Stimulated activated CD8-positive, alpha-beta memory T cell treated with anti-CD3 and anti-CD28 coated beads, Interleukin-15, amount 100 ng/mL, for 4 hours (primary cell): ENCODE measurements at regions not wholly inside any gene's neighbourhood (a gene's known extent, or its start where the extent isn't known, plus 50 kb on each side); places are given as distances from the start of the nearest gene placed in this dataset.

ENCODE experiments used
- DNase-seq, 2 donors: peaks; one replicate each; pipeline ENCODE4 v3.0.0-alpha.2; 2020; ENCODE audit warnings: low read depth in 2 of 2

DNA sequence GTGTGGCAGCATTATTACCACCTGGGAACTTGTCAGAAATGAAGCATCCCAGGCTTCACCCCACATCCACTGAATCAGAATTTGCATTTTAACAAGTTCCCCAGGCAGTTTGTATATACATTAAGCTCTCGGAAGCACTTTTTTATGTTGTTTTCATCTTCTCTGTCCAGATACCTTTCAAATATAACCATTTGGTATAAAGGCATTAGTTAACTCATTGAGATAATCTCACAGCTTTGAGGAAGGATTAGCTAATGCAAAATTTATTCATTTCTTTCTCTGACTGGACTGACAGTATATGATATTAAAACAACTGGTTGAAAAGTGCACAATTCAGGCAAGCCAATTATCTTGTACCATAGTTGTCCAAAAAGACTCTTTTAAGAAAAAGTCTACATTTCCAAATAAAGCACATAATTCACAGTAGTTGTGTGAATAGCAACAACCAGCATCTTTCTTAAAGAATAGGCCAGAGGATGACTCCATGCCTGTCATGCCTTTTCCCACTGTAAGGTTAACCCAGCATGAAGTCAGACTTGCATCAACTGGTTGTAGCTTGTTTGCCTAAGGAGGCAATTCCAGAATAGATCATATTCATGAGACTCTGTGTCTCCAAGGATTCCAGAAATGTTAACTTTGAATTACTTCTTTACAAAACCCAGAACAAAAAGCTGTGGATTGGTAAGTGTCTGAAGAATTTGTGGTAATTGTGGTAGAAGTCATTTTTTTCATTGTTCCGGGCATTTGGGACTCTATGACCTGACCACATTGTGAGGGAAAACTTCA is 254.3 kb upstream of the SESN3 start:
- DNase-seq, result no peak

DNA sequence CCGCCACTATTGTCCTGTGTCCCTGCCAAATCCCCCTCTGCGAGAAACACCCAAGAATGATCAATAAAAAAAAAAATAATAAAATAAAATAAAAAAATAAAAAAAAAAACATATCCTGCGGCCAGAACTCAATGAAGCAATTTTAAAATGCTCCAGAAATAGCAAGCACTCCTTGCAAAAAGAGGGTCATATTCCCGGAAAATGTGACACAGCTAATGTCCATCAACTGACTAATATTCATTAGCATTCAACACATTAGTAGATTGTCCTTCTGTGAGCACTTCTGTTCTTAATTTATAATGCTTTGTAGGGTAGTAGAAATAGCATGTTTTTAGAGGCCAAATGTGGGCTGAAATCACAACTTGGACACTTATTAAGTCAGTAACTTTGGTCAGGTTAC is 252.3 kb upstream of the SESN3 start:
- DNase-seq, result no peak

DNA sequence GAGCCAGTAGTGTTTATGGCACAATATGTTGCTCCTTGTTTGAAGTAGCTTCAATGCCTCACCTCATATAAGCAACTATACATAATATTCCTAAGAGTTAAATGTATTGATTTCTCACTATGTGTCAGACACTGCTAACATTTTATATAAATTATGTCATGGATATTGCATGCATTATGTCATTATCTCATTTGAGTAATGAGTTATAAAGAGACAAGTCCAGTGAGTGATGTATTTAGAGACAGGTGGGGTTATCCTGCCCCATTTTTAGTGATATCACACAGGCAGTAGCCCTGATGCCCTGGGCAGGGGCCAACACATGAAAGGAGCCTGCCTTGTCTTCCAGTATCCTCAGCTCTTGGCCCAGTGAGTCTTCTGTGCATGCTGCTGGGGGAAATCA is 247.0 kb upstream of the SESN3 start:
- DNase-seq, result no peak

GRCh38 chr11:95469258-95469657 is 238.3 kb upstream of the SESN3 start:
- no peak for DNase-seq

DNA sequence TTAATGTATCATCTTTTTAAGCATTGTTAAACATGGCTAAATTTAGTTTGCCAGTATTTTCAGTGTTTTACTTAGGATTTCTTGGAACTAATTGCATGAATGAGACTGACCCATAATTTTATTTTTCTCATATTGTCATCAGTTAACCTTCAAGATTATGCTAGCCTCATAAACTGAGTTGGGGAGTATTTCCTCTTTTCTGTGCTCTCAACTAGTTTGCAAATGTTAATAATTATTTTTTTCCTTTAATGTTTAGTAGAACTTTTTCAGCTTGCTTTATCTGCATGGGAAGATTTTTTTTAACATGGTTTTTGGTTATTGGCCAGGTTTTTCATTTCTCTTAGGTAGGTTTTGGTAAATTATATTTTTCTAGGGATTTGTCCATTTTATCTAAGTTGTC is 235.4 kb upstream of the SESN3 start:
- no peak for DNase-seq

GRCh38 chr11:95465887-95466286 is 234.9 kb upstream of the SESN3 start:
- DNase-seq, result no peak

GRCh38 chr11:95461858-95462257 is 230.9 kb upstream of the SESN3 start:
- DNase-seq, result no peak

DNA sequence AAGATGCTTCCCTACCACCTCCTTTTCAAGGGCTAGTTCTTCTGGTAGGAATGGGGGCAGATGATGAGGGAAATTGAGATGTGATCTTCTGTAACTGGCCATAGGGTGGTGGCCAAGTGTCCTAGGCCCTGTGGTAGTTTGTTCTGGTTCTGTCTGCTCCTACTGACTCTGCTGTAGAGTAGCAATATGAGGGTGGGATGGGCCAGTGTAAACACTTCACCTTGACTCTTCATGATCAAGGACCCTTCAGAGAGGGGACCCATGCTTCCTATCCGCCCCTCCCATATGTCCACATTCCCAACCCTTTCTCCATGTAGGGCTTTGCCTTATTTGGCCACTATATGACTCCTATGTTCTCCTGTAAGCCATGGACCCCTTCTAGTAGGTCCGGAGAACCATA is 230.3 kb upstream of the SESN3 start:
- DNase-seq, result no peak

- DNase-seq, result no peak
These were observed 228.5 kb upstream of the SESN3 start for GRCh38 chr11:95459291-95460042.

GRCh38 chr11:95456714-95457491 is 225.9 kb upstream of the SESN3 start:
- DNase-seq, result no peak

- no peak for DNase-seq
These were observed 224.4 kb upstream of the SESN3 start for GRCh38 chr11:95455228-95455970.

DNA sequence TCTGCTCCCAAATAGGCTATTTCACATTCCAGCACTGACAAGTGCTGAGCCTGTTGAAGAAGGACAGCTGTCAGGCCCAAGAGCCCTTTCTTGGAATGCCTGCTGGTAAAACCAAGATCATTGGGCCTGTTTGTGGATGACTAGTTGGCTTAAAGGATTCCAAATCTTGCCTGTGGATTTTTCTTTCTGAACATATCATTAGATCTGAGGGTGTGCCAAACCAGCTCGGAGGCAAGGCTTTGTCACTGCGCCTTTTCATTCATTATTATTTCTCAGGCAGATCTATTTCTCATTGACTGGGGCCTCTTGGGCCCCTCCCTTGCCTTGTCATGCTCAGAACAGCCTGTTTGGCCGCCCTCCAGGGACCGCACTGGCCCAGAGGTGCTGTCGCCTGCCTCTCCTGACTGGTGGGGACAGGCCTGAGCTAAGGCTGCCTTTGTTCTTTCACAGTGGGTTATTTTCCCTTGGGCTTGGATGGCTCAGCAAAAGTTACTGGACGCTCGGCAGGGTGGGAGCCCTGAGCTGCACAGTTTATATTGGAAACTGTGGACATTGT is 222.7 kb upstream of the SESN3 start:
- no peak for DNase-seq

GRCh38 chr11:95451682-95452081 is 220.7 kb upstream of the SESN3 start:
- no peak for DNase-seq

DNA sequence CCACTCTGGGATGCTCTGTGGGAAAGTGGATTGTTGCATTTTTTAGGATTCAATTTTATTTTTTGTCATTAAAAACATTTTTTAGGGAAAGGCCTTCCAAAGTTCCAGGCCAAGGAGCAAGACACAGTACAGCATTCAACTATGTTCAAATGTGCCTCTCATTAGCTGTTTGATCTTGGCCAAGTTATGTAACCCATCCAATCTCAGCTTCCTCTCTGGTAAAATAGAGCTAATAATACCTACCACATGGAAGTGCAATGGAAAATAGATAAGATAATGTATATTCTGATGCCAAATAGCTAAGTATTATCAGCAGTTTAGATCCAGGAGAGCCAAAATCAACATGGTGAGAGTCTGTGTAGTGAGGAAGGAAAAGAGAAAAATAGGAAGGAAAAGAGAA is 220.3 kb upstream of the SESN3 start:
- DNase-seq, result no peak

GRCh38 chr11:95450547-95451123 is 219.6 kb upstream of the SESN3 start:
- DNase-seq, result no peak

- no peak for DNase-seq
These were observed 214.8 kb upstream of the SESN3 start for GRCh38 chr11:95445746-95446333.

DNA sequence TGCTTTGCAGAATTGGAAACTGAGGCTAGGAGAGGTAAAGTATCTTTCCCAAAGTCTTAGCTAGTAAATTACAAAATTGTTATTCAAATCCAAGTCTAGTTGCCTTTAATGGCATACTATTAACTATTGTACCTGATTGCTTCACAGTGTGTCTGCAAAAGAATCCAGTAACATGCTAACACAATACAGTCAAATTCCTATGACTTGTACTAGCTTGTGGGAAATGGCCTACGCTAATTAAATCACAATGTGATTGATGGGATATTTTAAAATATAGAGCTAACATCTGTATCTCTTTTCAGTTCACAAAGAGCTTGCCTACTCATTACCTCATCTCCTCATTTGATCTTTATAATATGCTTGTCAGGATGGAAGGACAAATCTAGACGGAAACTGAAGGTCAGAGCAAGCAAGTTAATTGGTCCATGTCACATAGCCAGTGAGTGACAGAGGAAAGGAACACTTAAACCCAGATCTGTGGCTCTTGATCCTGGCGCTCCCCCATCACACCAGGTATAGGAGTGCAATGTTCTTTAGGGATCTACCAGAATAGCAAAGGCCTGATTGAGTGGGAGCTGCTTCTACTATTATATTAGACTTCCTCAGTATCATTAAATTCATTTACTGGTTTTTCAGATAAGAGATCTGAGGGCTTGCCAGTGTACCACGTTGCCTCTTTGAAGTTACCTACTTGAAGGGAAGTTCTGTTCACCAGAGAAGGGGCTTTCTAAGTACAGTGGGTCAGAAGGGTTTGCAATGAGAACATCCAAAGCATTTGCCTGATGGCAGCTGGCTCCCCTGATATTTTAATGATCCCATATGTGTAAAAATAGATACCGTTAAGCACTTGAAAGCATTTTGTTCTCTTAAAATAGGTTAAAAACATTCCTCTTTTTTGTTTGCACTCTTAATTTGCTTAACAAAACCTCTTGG is 213.6 kb upstream of the SESN3 start:
- no peak for DNase-seq

DNA sequence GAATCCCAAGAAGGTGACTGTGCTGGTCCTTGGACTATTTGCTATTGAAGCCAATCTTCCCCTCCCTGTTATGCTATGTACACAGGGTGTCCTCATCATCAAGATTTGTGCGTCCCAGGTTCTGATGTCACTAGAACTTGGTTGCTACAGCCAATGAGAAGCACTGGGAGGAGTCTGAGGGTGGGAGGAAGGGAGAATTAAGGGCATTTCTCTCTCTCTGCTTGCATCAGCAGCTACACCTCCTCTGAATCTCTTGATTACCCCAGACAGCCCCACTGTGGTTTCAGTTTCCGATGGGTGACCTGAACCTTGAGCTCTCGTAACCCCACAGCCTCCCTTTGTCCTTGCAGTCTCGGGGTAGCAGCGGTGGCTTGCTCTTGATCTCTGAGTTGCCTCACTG is 212.4 kb upstream of the SESN3 start:
- peak; percentile 1 to 3 for DNase-seq

GRCh38 chr11:95442531-95443050 is 211.6 kb upstream of the SESN3 start:
- DNase-seq, result no peak
